Activated T-cell treated with anti-CD3 and anti-CD28 coated beads for 24 hours (primary cell): ENCODE measurements at regions not wholly inside any gene's neighbourhood (a gene's known extent, or its start where the extent isn't known, plus 50 kb on each side); places are given as distances from the start of the nearest gene placed in this dataset.

Experiments
- DNase-seq: peaks from one replicate; pipeline ENCODE4 v3.0.0-alpha.2; 2020; ENCODE audit warnings: low read depth

DNA sequence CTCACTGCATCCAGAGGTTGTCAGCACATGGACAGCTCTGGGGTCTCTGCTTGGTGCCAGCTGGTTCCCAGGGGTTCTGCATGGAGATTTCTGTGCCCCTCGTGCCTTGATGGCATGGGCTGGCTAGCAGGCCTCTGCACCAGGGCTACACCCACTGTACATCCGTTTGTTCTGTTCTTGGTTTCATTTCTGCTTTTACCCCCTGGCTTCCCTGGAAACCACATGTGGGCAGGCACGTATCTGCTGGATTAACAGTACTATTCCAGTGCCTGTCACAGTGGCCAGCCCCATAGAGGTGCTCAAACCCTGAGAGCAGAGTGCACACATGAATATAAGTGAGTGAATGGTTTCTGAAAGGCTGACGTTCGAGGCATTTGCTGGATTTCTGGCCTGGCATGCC, 207.2 kb upstream of the GPR26 start:
- no peak for DNase-seq

- no peak for DNase-seq
Measured at GRCh38 chr10:123459371-123460091, 206.6 kb upstream of the GPR26 start.

- DNase-seq, result no peak
Measured at GRCh38 chr10:123462246-123462645, 203.9 kb upstream of the GPR26 start.

GRCh38 chr10:123462756-123463155, 203.4 kb upstream of the GPR26 start:
- DNase-seq, result no peak

DNA sequence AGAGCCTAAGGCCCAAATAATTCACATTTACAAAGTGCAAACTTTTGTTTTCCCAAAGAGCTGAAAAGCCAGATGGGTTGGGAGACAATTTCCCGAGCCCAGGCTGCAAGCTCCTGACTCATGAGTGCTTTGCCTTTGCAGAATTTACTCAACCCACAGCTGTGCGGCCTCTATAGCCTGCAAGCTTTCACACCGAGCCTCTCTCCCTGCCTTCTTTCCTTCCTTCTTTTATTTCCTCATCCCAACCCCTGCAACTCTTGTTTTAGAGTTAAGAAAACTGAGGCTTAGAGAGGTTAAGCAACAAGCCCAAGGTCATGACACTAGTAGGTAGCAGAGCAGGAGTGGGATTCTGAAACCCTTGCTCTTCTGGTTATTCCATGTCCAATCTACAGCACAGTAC, 203.0 kb upstream of the GPR26 start:
- no peak for DNase-seq

GRCh38 chr10:123463698-123464097, 202.5 kb upstream of the GPR26 start:
- DNase-seq, result no peak

GRCh38 chr10:123464430-123465323, 201.5 kb upstream of the GPR26 start:
- DNase-seq, result no peak

DNA sequence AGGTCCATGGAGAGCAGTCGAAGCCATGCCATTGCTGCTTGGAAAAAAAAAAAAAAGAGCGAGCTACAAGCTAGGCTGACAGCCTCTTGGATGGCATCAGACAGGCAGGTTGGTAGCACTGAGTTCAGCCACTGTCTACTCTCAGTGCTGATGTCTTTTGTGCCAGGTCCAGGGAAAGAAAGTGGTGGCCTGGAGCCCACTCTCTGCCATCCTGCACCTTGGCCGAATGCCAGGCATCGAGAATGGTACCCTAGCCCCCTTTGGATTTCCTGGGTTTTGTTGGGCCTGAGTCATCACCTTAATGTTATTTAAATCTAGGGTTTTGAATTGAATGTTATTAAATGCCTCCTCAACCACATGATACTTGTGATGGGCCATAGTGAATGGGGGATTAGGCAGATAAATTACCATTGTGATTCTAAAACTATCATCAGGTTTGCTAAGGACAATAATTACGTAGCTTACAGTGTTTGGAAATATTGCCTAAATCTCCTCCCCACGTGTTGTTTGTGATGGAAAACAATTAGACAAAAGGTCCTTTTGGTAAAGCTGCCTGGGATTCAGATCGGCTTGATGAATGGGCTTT, 195.7 kb upstream of the GPR26 start:
- no peak for DNase-seq

GRCh38 chr10:123471811-123472210, 194.3 kb upstream of the GPR26 start:
- DNase-seq, result no peak

DNA sequence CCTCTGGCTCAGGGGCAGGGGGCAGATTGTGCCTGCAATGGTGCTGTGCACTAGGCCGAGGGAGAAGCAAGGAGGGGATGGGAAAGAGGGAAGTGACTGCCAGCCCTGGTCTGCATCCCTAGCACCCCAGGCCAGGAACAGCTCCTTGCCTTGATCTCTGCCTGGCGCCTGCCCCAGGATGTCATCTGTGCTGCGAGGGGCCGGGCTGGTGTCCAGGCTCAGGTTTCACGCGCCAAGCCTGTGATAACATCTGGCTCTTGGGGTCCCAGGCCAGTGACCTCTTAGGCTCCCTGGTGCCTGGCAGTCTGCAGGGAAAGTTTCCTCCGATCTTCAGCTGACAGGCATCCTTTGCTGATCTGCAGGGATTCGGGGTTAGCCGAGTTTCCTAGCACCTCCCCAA, 193.5 kb upstream of the GPR26 start:
- no peak for DNase-seq

DNA sequence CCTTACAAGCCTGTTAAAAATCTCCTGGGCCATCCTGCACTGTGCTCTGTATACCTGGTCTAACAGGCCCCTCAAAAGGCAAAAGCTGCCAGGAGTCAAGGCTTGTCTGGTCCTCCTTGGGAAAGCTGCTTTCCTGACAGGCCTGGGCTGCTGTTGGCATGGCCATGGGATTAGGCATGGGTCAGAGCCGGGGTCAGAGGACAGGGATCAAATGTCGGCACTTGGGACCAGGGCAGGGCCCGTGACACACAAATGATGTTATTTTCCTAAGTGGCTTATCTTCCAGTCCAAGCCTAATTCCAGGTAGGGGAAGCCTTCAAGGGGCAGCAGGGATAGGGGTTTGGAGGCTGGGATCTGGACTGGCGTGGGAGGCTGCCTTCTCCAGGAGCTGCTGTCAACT, 191.5 kb upstream of the GPR26 start:
- DNase-seq, result no peak

DNA sequence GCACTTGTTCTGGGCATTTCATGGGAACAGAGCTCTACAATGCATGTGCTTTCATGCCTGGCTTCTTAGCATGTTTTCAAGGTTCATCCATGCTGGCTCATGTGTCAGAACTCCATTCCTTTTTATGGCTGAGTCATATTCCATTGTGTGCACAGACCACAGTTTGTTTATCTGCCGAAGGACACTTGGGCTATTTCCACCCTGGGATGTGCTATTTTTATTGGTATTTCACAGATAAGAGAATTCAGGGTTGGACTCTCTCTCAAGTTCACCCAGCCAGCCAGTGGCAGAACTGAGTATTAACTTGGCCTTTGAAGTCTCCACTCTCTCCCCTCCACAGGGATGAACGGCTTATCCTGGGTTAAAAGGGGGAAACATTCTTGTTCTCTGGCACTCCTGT, 190.7 kb upstream of the GPR26 start:
- no peak for DNase-seq

GRCh38 chr10:123478116-123478515, 188.0 kb upstream of the GPR26 start:
- no peak for DNase-seq

DNA sequence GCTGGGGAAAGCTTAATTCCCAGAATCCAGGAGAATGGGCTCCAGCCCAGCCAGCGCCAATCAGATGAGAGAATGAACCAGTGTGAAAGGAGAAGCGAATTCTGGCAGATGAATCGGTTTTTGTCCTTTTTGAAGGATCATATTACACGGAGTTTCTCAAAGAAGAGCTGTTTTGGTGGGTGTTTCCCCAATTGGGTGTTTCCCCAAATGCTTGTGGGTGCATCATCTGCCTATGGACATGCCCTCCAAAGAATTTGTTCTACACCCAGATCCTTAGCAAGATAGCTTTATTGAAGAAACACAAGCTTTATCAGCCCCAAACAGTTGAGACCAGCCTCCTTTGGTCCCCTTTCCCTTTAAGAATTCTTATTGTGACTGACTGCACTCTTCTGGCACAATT, 186.5 kb upstream of the GPR26 start:
- no peak for DNase-seq

GRCh38 chr10:123480344-123480743, 185.8 kb upstream of the GPR26 start:
- DNase-seq, result no peak

- DNase-seq, result no peak
Measured at GRCh38 chr10:123480845-123481244, 185.3 kb upstream of the GPR26 start.

DNA sequence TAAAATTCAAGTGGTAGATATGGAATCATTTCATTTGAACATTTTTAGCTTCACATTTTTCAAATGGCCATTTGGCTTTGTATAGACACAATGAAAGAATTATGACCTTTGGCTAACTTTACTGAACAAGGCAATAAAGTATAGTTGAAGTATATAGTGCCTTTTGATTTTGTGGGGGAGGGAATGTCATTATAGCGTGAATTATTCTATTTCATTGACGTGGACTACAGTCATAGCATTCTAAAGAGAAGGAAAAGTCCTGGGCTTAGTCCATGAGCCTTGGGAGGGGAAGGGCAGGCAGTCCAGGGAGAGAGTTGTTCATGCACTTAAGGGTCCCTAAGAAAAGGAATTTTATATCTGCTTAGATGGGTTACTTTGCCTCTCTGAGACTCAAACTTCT, 181.4 kb upstream of the GPR26 start:
- DNase-seq, result no peak

DNA sequence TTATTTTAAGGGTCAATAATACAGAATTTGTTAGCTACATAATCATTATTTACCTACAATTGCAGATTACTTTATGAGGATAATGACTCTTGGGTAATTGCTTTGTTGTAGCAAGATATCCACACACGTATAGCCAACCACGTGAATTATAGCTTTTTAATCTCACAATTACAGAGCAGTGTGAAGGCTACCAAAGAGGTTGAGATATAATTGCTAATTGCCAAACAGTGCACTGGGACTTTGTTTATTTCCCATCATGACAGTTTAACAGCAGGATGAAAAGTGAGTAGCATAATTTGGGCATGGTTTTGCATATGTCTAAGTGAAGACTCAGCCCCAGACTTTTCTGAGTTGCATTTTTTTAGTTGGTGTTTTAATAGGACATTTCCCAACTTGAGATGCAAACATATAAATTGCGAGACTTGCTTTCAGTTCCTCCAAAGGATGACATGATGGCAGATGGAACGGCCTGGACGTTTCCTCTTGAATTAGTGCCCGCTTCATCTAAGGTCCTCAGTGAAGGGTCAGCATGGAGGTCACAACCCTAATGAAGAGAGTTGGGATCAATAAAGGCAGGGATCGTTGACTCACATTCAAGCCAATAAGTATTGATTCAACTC, 180.7 kb upstream of the GPR26 start:
- DNase-seq, result no peak

DNA sequence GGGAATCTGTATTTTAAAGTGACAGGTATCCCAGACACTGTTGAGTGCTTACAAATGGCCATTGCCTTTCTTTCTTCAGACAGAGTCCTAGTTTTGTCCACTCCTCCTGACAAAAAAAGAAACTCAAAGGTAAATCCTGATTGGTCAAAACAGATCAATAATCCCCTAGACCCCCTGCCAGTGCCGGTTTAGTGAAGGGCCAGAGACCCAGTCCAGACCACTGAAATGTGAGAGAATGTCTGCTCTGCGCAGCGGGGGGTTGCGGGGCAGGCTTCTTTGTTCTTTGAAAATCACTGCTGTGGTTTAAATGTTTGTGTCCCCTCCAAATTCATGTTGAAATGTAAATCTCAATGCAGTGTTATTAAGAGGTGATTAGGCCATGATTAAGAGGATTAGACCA, 177.7 kb upstream of the GPR26 start:
- DNase-seq, result no peak

- no peak for DNase-seq
Measured at GRCh38 chr10:123491364-123491763, 174.8 kb upstream of the GPR26 start.

DNA sequence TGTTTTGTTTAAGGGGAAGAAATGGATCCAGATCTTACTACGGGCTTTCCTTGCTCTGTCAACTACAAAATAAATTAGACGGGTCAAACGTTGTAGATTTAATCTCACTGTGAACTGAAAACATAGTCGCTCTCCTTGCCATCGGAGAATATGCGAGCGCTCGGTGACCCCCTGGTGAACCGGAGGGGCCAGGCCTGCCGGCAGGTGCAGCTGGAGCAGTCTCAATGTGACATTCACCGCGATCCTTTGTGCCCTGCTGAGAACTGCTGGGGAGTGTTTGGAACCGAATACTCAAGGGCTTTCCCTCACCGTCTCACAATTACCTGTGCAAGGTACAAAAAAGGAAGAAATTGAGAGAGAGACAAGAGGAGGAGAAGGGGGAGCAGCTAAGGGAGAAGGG, 174.1 kb upstream of the GPR26 start:
- DNase-seq, result no peak

DNA sequence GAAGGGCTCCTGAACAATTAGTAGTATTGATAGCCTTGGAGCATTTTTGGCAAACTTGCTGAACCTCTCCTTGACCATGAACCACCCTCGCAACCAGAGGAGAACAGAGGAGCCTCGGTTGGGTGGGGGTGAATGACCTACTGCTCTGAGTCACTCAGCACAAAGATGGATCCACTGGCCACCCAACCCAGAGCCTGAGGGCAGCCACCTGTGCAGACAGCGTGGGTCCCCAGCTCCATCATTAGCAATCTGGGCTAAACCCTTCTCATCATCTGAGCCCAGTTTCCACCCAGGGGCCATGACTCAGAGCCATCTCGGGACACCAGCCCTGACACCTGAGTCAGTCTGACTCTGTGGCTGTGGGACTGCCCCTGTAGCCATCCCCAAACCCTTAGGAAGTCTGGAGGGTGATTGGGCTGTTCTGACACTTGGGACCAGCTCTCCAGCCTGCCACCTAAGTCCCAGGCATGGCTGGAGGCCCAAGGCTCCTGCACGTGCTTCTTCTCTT, 171.8 kb upstream of the GPR26 start:
- no peak for DNase-seq

GRCh38 chr10:123496375-123496774, 169.8 kb upstream of the GPR26 start:
- no peak for DNase-seq
